H1 (cell line): ENCODE measurements at regions not wholly inside any gene's neighbourhood (a gene's known extent, or its start where the extent isn't known, plus 50 kb on each side); places are given as distances from the start of the nearest gene placed in this dataset.

Source experiments
- CTCF ChIA-PET: fragments of 300-600 bp; sonication (Branson Sonifier 250); formaldehyde crosslinking; loops from one replicate; lab custom pipeline; 2021; ENCODE audit not compliant: partially characterized antibody; lab: Charles Lee
- POLR2A ChIA-PET: fragments of 300-600 bp; sonication (Branson Sonifier 250); formaldehyde crosslinking; loops from one replicate; lab custom pipeline; 2021; ENCODE audit warnings: inconsistent platforms; ENCODE audit not compliant: partially characterized antibody; lab: Charles Lee
- DNase-seq, 2 experiments: peaks; one replicate each; pipeline versions ENCODE4 v3.0.0 to v3.0.0-alpha.2; 2010 to 2022; ENCODE audit warnings: low spot score in 2 of 2, low read depth in 1 of 2, mixed read lengths in 1 of 2
- FAIRE-seq: peaks from 2 replicates; lab custom pipeline; 2011; peaks lifted over from hg19 to GRCh38; lab: Jason Lieb, UNC
- H2AFZ ChIP-seq: 2 replicates; pipeline ENCODE4 v1.8.1; 2012; ENCODE audit warnings: low read length, inconsistent platforms
- H2AK5ac ChIP-seq: 2 replicates; pipeline ENCODE4 v1.6.1; 2013; ENCODE audit warnings: low read depth, low read length
- H2BK120ac ChIP-seq: replicated peaks from 2 replicates; pipeline ENCODE3; 2013; ENCODE audit warnings: low read depth, low read length, inconsistent platforms
- H2BK12ac ChIP-seq: 2 replicates; pipeline ENCODE4 v1.6.1; 2013; ENCODE audit warnings: low read depth, low read length
- H2BK15ac ChIP-seq: 2 replicates; pipeline ENCODE4 v1.6.1; 2013; ENCODE audit warnings: low read length
- H2BK20ac ChIP-seq: 2 replicates; pipeline ENCODE4 v1.6.1; 2013; ENCODE audit warnings: low read length
- H2BK5ac ChIP-seq: 2 replicates; pipeline ENCODE4 v1.6.1; 2013; ENCODE audit warnings: low read depth, low read length
- H3K14ac ChIP-seq: 2 replicates; pipeline ENCODE4 v1.6.1; 2013; ENCODE audit warnings: inconsistent platforms; ENCODE audit not compliant: insufficient read length
- H3K18ac ChIP-seq: 2 replicates; pipeline ENCODE4 v1.6.1; 2013; ENCODE audit warnings: low read length; ENCODE audit errors: extremely low read depth
- H3K23ac ChIP-seq: 2 replicates; pipeline ENCODE4 v1.6.1; 2013; ENCODE audit warnings: inconsistent platforms; ENCODE audit not compliant: insufficient read length
- H3K23me2 ChIP-seq: 2 replicates; pipeline ENCODE4 v1.6.1; 2013; ENCODE audit warnings: low read depth, low read length
- H3K27ac ChIP-seq: 2 replicates; pipeline ENCODE4 v1.6.1; 2011; ENCODE audit warnings: low read depth, low read length, inconsistent platforms
- H3K27me3 ChIP-seq, 4 experiments: replicated peaks in 1 of 4; 1 replicate in 1 of 4; 2 replicates in 3 of 4; pipeline versions ENCODE4 v1.6.1 to v1.8.1; 2011 to 2013; ENCODE audit warnings: low read length in 3 of 4, mild to moderate bottlenecking in 3 of 4, inconsistent platforms in 2 of 4, mixed read lengths in 2 of 4, moderate library complexity in 1 of 4; ENCODE audit not compliant: control insufficient read depth in 3 of 4, insufficient read depth in 3 of 4; ENCODE audit errors: extremely low read depth in 1 of 4
- H3K36me3 ChIP-seq, 4 experiments: 2 replicates each; pipeline versions ENCODE4 v1.6.1 to v1.8.1; 2011 to 2013; ENCODE audit warnings: mild to moderate bottlenecking in 4 of 4, low read length in 3 of 4, moderate library complexity in 2 of 4, control low read depth in 1 of 4, inconsistent platforms in 1 of 4; ENCODE audit not compliant: insufficient read depth in 4 of 4, control insufficient read depth in 2 of 4
- H3K4ac ChIP-seq: replicated peaks from 2 replicates; pipeline ENCODE3; 2013; ENCODE audit warnings: low read length, low read depth, mixed read lengths, inconsistent platforms; ENCODE audit not compliant: insufficient read length
- H3K4me1 ChIP-seq, 4 experiments: replicated peaks in 1 of 4; 1 replicate in 1 of 4; 2 replicates in 3 of 4; pipeline versions ENCODE4 v1.6.1 to v1.8.1; 2011 to 2013; ENCODE audit warnings: low read length in 3 of 4, inconsistent platforms in 2 of 4, mixed read lengths in 1 of 4; ENCODE audit not compliant: insufficient read depth in 4 of 4, control insufficient read depth in 3 of 4
- H3K4me2 ChIP-seq, 2 experiments: 2 replicates each; pipeline versions ENCODE4 v1.6.1 to v1.8.1; 2011 to 2013; ENCODE audit warnings: low read depth in 2 of 2, low read length in 2 of 2, control low read depth in 1 of 2, inconsistent platforms in 1 of 2, mild to moderate bottlenecking in 1 of 2; ENCODE audit not compliant: insufficient read depth in 1 of 2
- H3K4me3 ChIP-seq, 4 experiments: fragments of 200-600, 300-600 bp in 1 of 4; sonication (generic), shearing (Covaris generic), sonication (Bioruptor Twin) in 1 of 4; 2 replicates each; pipeline versions ENCODE4 v1.5.1 to v1.8.1; 2011 to 2016; ENCODE audit warnings: low read length in 4 of 4, low read depth in 3 of 4, control low read depth in 2 of 4, inconsistent platforms in 2 of 4, mild to moderate bottlenecking in 2 of 4, mixed read lengths in 1 of 4, moderate library complexity in 1 of 4; ENCODE audit not compliant: insufficient read depth in 2 of 4; ENCODE audit errors: extremely low read depth in 1 of 4
- H3K56ac ChIP-seq: replicated peaks from 2 replicates; pipeline ENCODE3; 2013; ENCODE audit warnings: low read depth, mild to moderate bottlenecking, mixed read lengths, low read length, inconsistent platforms; ENCODE audit not compliant: insufficient read length
- H3K79me1 ChIP-seq: 2 replicates; pipeline ENCODE4 v1.6.1; 2013; ENCODE audit warnings: low read depth, low read length, control low read depth
- H3K79me2 ChIP-seq, 2 experiments: 2 replicates each; pipeline versions ENCODE4 v1.6.1 to v1.8.1; 2012 to 2013; ENCODE audit warnings: low read length in 2 of 2, mild to moderate bottlenecking in 2 of 2, inconsistent platforms in 1 of 2; ENCODE audit not compliant: insufficient read depth in 2 of 2, control insufficient read depth in 1 of 2
- H3K9ac ChIP-seq, 4 experiments: replicated peaks in 1 of 4; 1 replicate in 1 of 4; 2 replicates in 3 of 4; pipeline versions ENCODE4 v1.6.1 to v1.8.1; 2011 to 2013; ENCODE audit warnings: low read depth in 3 of 4, low read length in 3 of 4, control low read depth in 2 of 4, mild to moderate bottlenecking in 2 of 4, moderate library complexity in 2 of 4, inconsistent platforms in 1 of 4; ENCODE audit errors: extremely low read depth in 1 of 4
- H3K9me3 ChIP-seq, 2 experiments: 2 replicates each; pipeline versions ENCODE4 v1.6.1 to v1.8.1; 2012 to 2013; ENCODE audit warnings: mild to moderate bottlenecking in 2 of 2, moderate library complexity in 2 of 2, control low read depth in 1 of 2, inconsistent platforms in 1 of 2, low read depth in 1 of 2, low read length in 1 of 2, mixed read lengths in 1 of 2; ENCODE audit not compliant: insufficient read depth in 2 of 2
- H4K20me1 ChIP-seq, 2 experiments: replicated peaks in 1 of 2; 2 replicates each; pipeline versions ENCODE3 to v1.8.1; 2011 to 2013; ENCODE audit warnings: inconsistent platforms in 2 of 2, low read length in 2 of 2, mild to moderate bottlenecking in 1 of 2; ENCODE audit not compliant: insufficient read depth in 2 of 2, control insufficient read depth in 1 of 2
- H4K5ac ChIP-seq: 2 replicates; pipeline ENCODE4 v1.6.1; 2013; ENCODE audit warnings: low read length, low read depth, mixed read lengths, inconsistent platforms; ENCODE audit not compliant: insufficient read length
- H4K8ac ChIP-seq: 2 replicates; pipeline ENCODE4 v1.8.0; 2013; ENCODE audit warnings: mild to moderate bottlenecking, moderate library complexity, low read length, inconsistent platforms; ENCODE audit not compliant: insufficient read depth; ENCODE audit errors: extremely low read depth
- H4K91ac ChIP-seq: replicated peaks from 2 replicates; pipeline ENCODE3; 2013; ENCODE audit warnings: low read length, mixed read lengths, inconsistent platforms; ENCODE audit not compliant: insufficient read length
- EZH2 ChIP-seq: fragments of 200-600 bp; sonication (generic); IDR thresholded peaks from 2 replicates; pipeline ENCODE4 v1.7.1; 2012; ENCODE audit warnings: low read depth, mild to moderate bottlenecking, moderate library complexity, low read length, inconsistent platforms; ENCODE audit not compliant: severe bottlenecking
- FOSL1 ChIP-seq: IDR thresholded peaks from 2 replicates; pipeline ENCODE4 v1.6.1; 2011; ENCODE audit warnings: mild to moderate bottlenecking, low read depth, low read length, moderate library complexity; ENCODE audit not compliant: insufficient read depth
- GABPA ChIP-seq: IDR thresholded peaks from 2 replicates; pipeline ENCODE4 v1.6.1; 2011; ENCODE audit warnings: mild to moderate bottlenecking, low read length, moderate library complexity, borderline replicate concordance; ENCODE audit not compliant: insufficient read depth
- GTF2F1 ChIP-seq: IDR thresholded peaks from 2 replicates; pipeline ENCODE4 v1.6.1; 2012; ENCODE audit warnings: low read depth, low read length, improper control_type of control experiment, borderline replicate concordance
- KDM5A ChIP-seq: fragments of 200-600 bp; IDR thresholded peaks from 2 replicates; pipeline ENCODE4 v1.7.1; 2012; ENCODE audit warnings: mild to moderate bottlenecking, low read length, inconsistent platforms, mixed read lengths
- NANOG ChIP-seq: IDR thresholded peaks from 2 replicates; pipeline ENCODE4 v1.6.1; 2011; ENCODE audit warnings: low read length, low read depth, mild to moderate bottlenecking, inconsistent platforms; ENCODE audit not compliant: insufficient read depth, poor library complexity, severe bottlenecking
- POLR2AphosphoS5 ChIP-seq: IDR thresholded peaks from 2 replicates; pipeline ENCODE4 v1.6.1; 2011; ENCODE audit warnings: low read depth, low read length
- RXRA ChIP-seq: IDR thresholded peaks from 2 replicates; pipeline ENCODE4 v1.6.1; 2011; ENCODE audit warnings: low read depth, mild to moderate bottlenecking, low read length, moderate library complexity; ENCODE audit not compliant: insufficient read depth
- SP1 ChIP-seq: IDR thresholded peaks from 2 replicates; pipeline ENCODE4 v1.6.1; 2011; ENCODE audit warnings: low read depth, low read length
- SP2 ChIP-seq: IDR thresholded peaks from 2 replicates; pipeline ENCODE4 v1.6.1; 2012; ENCODE audit warnings: mild to moderate bottlenecking, low read length, inconsistent platforms
- TAF1 ChIP-seq: IDR thresholded peaks from 2 replicates; pipeline ENCODE4 v1.6.1; 2011; ENCODE audit warnings: mild to moderate bottlenecking, low read depth, low read length
- TAF7 ChIP-seq: optimal IDR thresholded peaks from 2 replicates; pipeline ENCODE3; 2011; ENCODE audit warnings: low read depth, mild to moderate bottlenecking, inconsistent platforms, low read length, moderate library complexity, borderline replicate concordance
- YY1 ChIP-seq: IDR thresholded peaks from 2 replicates; pipeline ENCODE4 v1.6.1; 2011; ENCODE audit warnings: low read depth, mild to moderate bottlenecking, low read length
- TF ChIP-seq, protein P1 (sequence below): IDR thresholded peaks from 2 replicates; pipeline ENCODE4 v1.6.1; 2011; ENCODE audit warnings: low read length, improper control_type of control experiment
- TF ChIP-seq, protein P2 (sequence below): IDR thresholded peaks from 2 replicates; pipeline ENCODE4 v1.6.1; 2012; ENCODE audit warnings: inconsistent platforms

DNA sequence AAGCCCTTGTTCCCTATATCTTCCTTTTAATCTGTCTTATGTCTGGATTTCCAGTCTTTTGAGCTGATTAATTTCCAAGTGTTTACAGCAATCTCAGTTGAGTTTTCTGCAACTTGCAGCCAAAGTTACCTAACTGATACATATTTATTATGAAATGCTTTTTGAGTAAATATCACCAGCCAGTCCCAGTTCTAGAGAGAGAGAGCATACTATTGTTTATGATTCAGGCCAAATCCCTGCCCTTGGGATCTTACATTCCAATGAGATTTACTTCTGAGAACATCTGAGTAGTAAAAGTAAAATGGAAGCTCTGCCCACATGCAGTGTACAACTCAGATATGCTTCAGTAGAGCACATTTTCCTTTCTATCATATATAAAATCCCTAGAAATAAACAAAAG lies 661.7 kb downstream of the KCTD16 start:
- POLR2A ChIA-PET, result no interaction called here
- H3K14ac ChIP-seq, result no peak overlapping the region
- TF ChIP-seq EZH2 (no peak), NANOG (no peak), YY1 (no peak), SP2 (no peak), FOSL1 (no peak), SP1 (no peak), GABPA (no peak), GTF2F1 (no peak), KDM5A (no peak), RXRA (no peak), TAF1 (no peak), POLR2AphosphoS5 (no peak), TAF7 (no peak)
- TF ChIP-seq, protein P1, sequence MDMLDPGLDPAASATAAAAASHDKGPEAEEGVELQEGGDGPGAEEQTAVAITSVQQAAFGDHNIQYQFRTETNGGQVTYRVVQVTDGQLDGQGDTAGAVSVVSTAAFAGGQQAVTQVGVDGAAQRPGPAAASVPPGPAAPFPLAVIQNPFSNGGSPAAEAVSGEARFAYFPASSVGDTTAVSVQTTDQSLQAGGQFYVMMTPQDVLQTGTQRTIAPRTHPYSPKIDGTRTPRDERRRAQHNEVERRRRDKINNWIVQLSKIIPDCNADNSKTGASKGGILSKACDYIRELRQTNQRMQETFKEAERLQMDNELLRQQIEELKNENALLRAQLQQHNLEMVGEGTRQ, result no peak
- TF ChIP-seq, protein P2, sequence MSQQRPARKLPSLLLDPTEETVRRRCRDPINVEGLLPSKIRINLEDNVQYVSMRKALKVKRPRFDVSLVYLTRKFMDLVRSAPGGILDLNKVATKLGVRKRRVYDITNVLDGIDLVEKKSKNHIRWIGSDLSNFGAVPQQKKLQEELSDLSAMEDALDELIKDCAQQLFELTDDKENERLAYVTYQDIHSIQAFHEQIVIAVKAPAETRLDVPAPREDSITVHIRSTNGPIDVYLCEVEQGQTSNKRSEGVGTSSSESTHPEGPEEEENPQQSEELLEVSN, result no peak

More for the DNA sequence above, 661.7 kb downstream of the KCTD16 start:
- no peak overlapping the region for H4K8ac ChIP-seq
- no peak overlapping the region for H2BK12ac ChIP-seq
- H3K9ac ChIP-seq, result no peak overlapping the region
- H3K27ac ChIP-seq, result no peak overlapping the region
- H3K79me2 ChIP-seq, result no peaks in the 10 kb centered on the region
- no peaks in the 10 kb centered on the region for H3K9me3 ChIP-seq
- no peak overlapping the region for H2BK5ac ChIP-seq
- FAIRE-seq (no peak), DNase-seq (no peak)
- no peak overlapping the region for H2BK15ac ChIP-seq
- no peak overlapping the region for H3K4me2 ChIP-seq
- H4K91ac ChIP-seq, result no peak overlapping the region
- H3K27me3 ChIP-seq, result no peaks in the 10 kb centered on the region
- no peaks in the 10 kb centered on the region for H3K4me1 ChIP-seq
- H2BK20ac ChIP-seq, result no peak overlapping the region
- H2BK120ac ChIP-seq, result no peak overlapping the region
- H3K23ac ChIP-seq, result no peak overlapping the region
- H3K79me1 ChIP-seq, result no peaks in the 10 kb centered on the region
- CTCF ChIA-PET, result no interaction called here
- H2AK5ac ChIP-seq, result no peak overlapping the region
- no peak overlapping the region for H3K18ac ChIP-seq
- no peaks in the 10 kb centered on the region for H3K36me3 ChIP-seq
- H3K4me3 ChIP-seq, result no peak overlapping the region
- no peaks in the 10 kb centered on the region for H3K23me2 ChIP-seq
- H4K20me1 ChIP-seq, result no peaks in the 10 kb centered on the region
- H3K56ac ChIP-seq, result no peak overlapping the region
- H4K5ac ChIP-seq, result no peak overlapping the region
- no peak overlapping the region for H3K4ac ChIP-seq
- H2AFZ ChIP-seq, result no peak overlapping the region
